Hepatocyte (in vitro differentiated cells): ENCODE measurements at regions not wholly inside any gene's neighbourhood (a gene's known extent, or its start where the extent isn't known, plus 50 kb on each side); places are given as distances from the start of the nearest gene placed in this dataset.

Experiments used
- CTCF ChIP-seq: fragments of 200-600 bp; sonication (generic); IDR thresholded peaks from 2 replicates; pipeline ENCODE4 v1.5.1; 2016; ENCODE audit warnings: antibody characterized with exemption, mild to moderate bottlenecking; ENCODE audit not compliant: poor library complexity
- EZH2 ChIP-seq: fragments of 200-600 bp; sonication (generic); IDR thresholded peaks from 2 replicates; pipeline ENCODE4 v1.6.1; 2016; ENCODE audit warnings: antibody characterized with exemption, mild to moderate bottlenecking, borderline replicate concordance

- TF ChIP-seq CTCF (no peak), EZH2 (no peak)
These were observed 120.0 kb upstream of the ZNF644 start for GRCh38 chr1:91141858-91142257.
